Cardiac muscle cell (in vitro differentiated cells and primary cell): ENCODE measurements at regions not wholly inside any gene's neighbourhood (a gene's known extent, or its start where the extent isn't known, plus 50 kb on each side); places are given as distances from the start of the nearest gene placed in this dataset.
A peak's percentile ranks its signal among the peaks of the same experiment; 100 is the strongest.

Experiments used
- DNase-seq, 2 donors: peaks; one replicate each; pipeline versions ENCODE4 v3.0.0 to v3.0.0-alpha.2; 2010 to 2017; ENCODE audit warnings: low read depth in 1 of 2, low spot score in 1 of 2
- H3K27ac ChIP-seq: fragments of 200-600 bp; sonication (generic); 2 replicates; pipeline ENCODE4 v1.5.1; 2016
- H3K27me3 ChIP-seq: fragments of 200-600 bp; sonication (generic); 2 replicates; pipeline ENCODE4 v1.6.0; 2016; ENCODE audit warnings: control low read depth
- H3K36me3 ChIP-seq: fragments of 200-600 bp; sonication (generic); 2 replicates; pipeline ENCODE4 v1.5.1; 2016; ENCODE audit warnings: control low read depth
- H3K4me1 ChIP-seq: fragments of 200-600 bp; sonication (generic); 2 replicates; pipeline ENCODE4 v1.8.1; 2017; ENCODE audit warnings: low read depth, mild to moderate bottlenecking, mixed run types
- H3K4me3 ChIP-seq: fragments of 200-600 bp; sonication (generic); 2 replicates; pipeline ENCODE4 v1.5.1; 2016; ENCODE audit warnings: mild to moderate bottlenecking
- H3K9me3 ChIP-seq: fragments of 200-600 bp; sonication (generic); 2 replicates; pipeline ENCODE4 v1.5.1; 2017; ENCODE audit warnings: low read depth, mild to moderate bottlenecking, control low read depth
- CTCF ChIP-seq: IDR thresholded peaks from 2 replicates; pipeline ENCODE4 v1.5.1; 2012; ENCODE audit warnings: low read depth, mild to moderate bottlenecking, low read length

GRCh38 chr18:54444319-54444914, 86.7 kb downstream of the C18orf54 start:
- Histone ChIP-seq H3K4me1 (no peaks in the 10 kb centered on the region), H3K36me3 (no peaks in the 10 kb centered on the region), H3K27ac (no peak overlapping the region), H3K27me3 (no peaks in the 10 kb centered on the region), H3K9me3 (no peaks in the 10 kb centered on the region), H3K4me3 (no peak overlapping the region)
- DNase-seq, result peak; percentile 63 to 78
- TF ChIP-seq CTCF, result peak; percentile 87

- no peak overlapping the region for H3K27ac ChIP-seq
- DNase-seq, result no peak
- no peaks in the 10 kb centered on the region for H3K36me3 ChIP-seq
- H3K9me3 ChIP-seq, result no peaks in the 10 kb centered on the region
- no peak overlapping the region for H3K4me3 ChIP-seq
- TF ChIP-seq CTCF, result no peak
- H3K27me3 ChIP-seq, result no peaks in the 10 kb centered on the region
- H3K4me1 ChIP-seq, result no peaks in the 10 kb centered on the region
Observed at GRCh38 chr18:54453996-54454395, 96.3 kb downstream of the C18orf54 start.

GRCh38 chr18:54465502-54465901, 107.8 kb downstream of the C18orf54 start:
- DNase-seq, result no peak
- H3K4me1 ChIP-seq, result no peaks in the 10 kb centered on the region
- H3K36me3 ChIP-seq, result no peaks in the 10 kb centered on the region
- no peak overlapping the region for H3K27ac ChIP-seq
- H3K9me3 ChIP-seq, result no peaks in the 10 kb centered on the region
- H3K27me3 ChIP-seq, result no peaks in the 10 kb centered on the region
- no peak overlapping the region for H3K4me3 ChIP-seq
- TF ChIP-seq CTCF, result no peak

- Histone ChIP-seq H3K4me1 (no peaks in the 10 kb centered on the region), H3K9me3 (no peaks in the 10 kb centered on the region), H3K4me3 (no peak overlapping the region), H3K36me3 (no peaks in the 10 kb centered on the region), H3K27ac (no peak overlapping the region), H3K27me3 (no peaks in the 10 kb centered on the region)
- no peak for TF ChIP-seq CTCF
- DNase-seq, result no peak
Observed at GRCh38 chr18:54466248-54467005, 108.7 kb downstream of the C18orf54 start.

GRCh38 chr18:54479365-54479764, 111.7 kb upstream of the DYNAP start:
- Histone ChIP-seq H3K4me1 (no peaks in the 10 kb centered on the region), H3K4me3 (no peak overlapping the region), H3K27me3 (no peaks in the 10 kb centered on the region), H3K27ac (no peak overlapping the region), H3K9me3 (no peaks in the 10 kb centered on the region), H3K36me3 (no peaks in the 10 kb centered on the region)
- peak in 1 of 2 donors; percentile 1 for DNase-seq
- TF ChIP-seq CTCF, result no peak
